ENCODE measurements at regions not wholly inside any gene's neighbourhood (a gene's known extent, or its start where the extent isn't known, plus 50 kb on each side); places are given as distances from the start of the nearest gene placed in this dataset.
A peak's percentile ranks its signal among the peaks of the same experiment; 100 is the strongest.

- H3K4me3 ChIP-seq, result no peak overlapping the region
- no peaks in the 10 kb centered on the region for H3K9me2 ChIP-seq (ENCODE audit: insufficient read depth)
- no peak overlapping the region for H3K9ac ChIP-seq
- H2AFZ ChIP-seq, result no peak overlapping the region
- H3K4me1 ChIP-seq (ENCODE audit: insufficient read depth), result peaks cover 9% of the 10 kb centered on the region; the same call in 1 of the 2 replicates
- H3K27ac ChIP-seq, result peak overlapping the region; percentile 21; the same call in 1 of the 2 replicates
- no peaks in the 10 kb centered on the region for H3K27me3 ChIP-seq (replicated peaks; ENCODE audit: insufficient read depth)
- no peak overlapping the region for H3K4me2 ChIP-seq (ENCODE audit: unreplicated experiment)
- H3K9me3 ChIP-seq (ENCODE audit: low read depth), result no peaks in the 10 kb centered on the region
- H3K79me2 ChIP-seq (ENCODE audit: insufficient read depth), result no peaks in the 10 kb centered on the region
- in situ Hi-C loops (cut with MboI), result no loop called here
- peak; percentile 22 for DNase-seq
- no peaks in the 10 kb centered on the region for H3F3A ChIP-seq (ENCODE audit: insufficient read depth)
- TF ChIP-seq EZH2phosphoT487 (IDR thresholded peaks at IDR 0.05; ENCODE audit: insufficient read depth, low read depth) (no peak), EZH2 (IDR thresholded peaks at IDR 0.05; ENCODE audit: insufficient read depth, poor library complexity, severe bottlenecking) (no peak)
- H3K36me3 ChIP-seq (ENCODE audit: low read depth), result no peaks in the 10 kb centered on the region
- H4K20me1 ChIP-seq (ENCODE audit: insufficient read depth), result no peaks in the 10 kb centered on the region
- WGBS, 2 experiments (ENCODE audit: low coverage in 1 of 2, low lambda C conversion rate in 2 of 2, missing lambda C conversion rate in 2 of 2), result 45 to 65% methylated on average over 1 of the region's 1 CpG
These were observed 99.4 kb upstream of the NDP start for GRCh38 chrX:44072631-44073030.

GRCh38 chrX:44071847-44072551, 98.8 kb upstream of the NDP start:
- in situ Hi-C loops (cut with MboI), result no loop called here
- peak; percentile 70 for DNase-seq
- TF ChIP-seq EZH2phosphoT487 (IDR thresholded peaks at IDR 0.05; ENCODE audit: insufficient read depth, low read depth) (no peak), EZH2 (IDR thresholded peaks at IDR 0.05; ENCODE audit: insufficient read depth, poor library complexity, severe bottlenecking) (no peak)
- no peaks in the 10 kb centered on the region for H3K79me2 ChIP-seq (ENCODE audit: insufficient read depth)
- 0% methylated on average over 1 to 2 of the region's 2 CpGs for WGBS, 2 experiments (ENCODE audit: low coverage in 1 of 2, low lambda C conversion rate in 2 of 2, missing lambda C conversion rate in 2 of 2)
- H3K27ac ChIP-seq, result peak overlapping the region; percentile 21; the same call in 1 of the 2 replicates
- no peak overlapping the region for H3K4me3 ChIP-seq
- peaks cover 9% of the 10 kb centered on the region; the same call in 1 of the 2 replicates for H3K4me1 ChIP-seq (ENCODE audit: insufficient read depth)
- no peaks in the 10 kb centered on the region for H3F3A ChIP-seq (ENCODE audit: insufficient read depth)
- H4K20me1 ChIP-seq (ENCODE audit: insufficient read depth), result no peaks in the 10 kb centered on the region
- H3K27me3 ChIP-seq (replicated peaks; ENCODE audit: insufficient read depth), result no peaks in the 10 kb centered on the region
- H3K4me2 ChIP-seq (ENCODE audit: unreplicated experiment), result no peak overlapping the region
- no peaks in the 10 kb centered on the region for H3K36me3 ChIP-seq (ENCODE audit: low read depth)
- H2AFZ ChIP-seq, result no peak overlapping the region
- H3K9me2 ChIP-seq (ENCODE audit: insufficient read depth), result no peaks in the 10 kb centered on the region
- H3K9me3 ChIP-seq (ENCODE audit: low read depth), result no peaks in the 10 kb centered on the region
- H3K9ac ChIP-seq, result no peak overlapping the region

- Histone ChIP-seq H3K27me3 (replicated peaks; ENCODE audit: insufficient read depth) (no peaks in the 10 kb centered on the region), H3K36me3 (ENCODE audit: low read depth) (no peaks in the 10 kb centered on the region), H3K9me2 (ENCODE audit: insufficient read depth) (no peaks in the 10 kb centered on the region), H3K27ac (no peak overlapping the region), H4K20me1 (ENCODE audit: insufficient read depth) (no peaks in the 10 kb centered on the region), H3K4me3 (no peak overlapping the region), H3K9ac (no peak overlapping the region), H2AFZ (no peak overlapping the region), H3K9me3 (ENCODE audit: low read depth) (no peaks in the 10 kb centered on the region), H3K4me1 (ENCODE audit: insufficient read depth) (peaks cover 9% of the 10 kb centered on the region; the same call in 1 of the 2 replicates), H3F3A (ENCODE audit: insufficient read depth) (no peaks in the 10 kb centered on the region), H3K4me2 (ENCODE audit: unreplicated experiment) (peak overlapping the region; percentile 12), H3K79me2 (ENCODE audit: insufficient read depth) (no peaks in the 10 kb centered on the region)
- 4 to 16% methylated on average over 3 of the region's 3 CpGs for WGBS, 2 experiments (ENCODE audit: low coverage in 1 of 2, low lambda C conversion rate in 2 of 2, missing lambda C conversion rate in 2 of 2)
- DNase-seq, result peak; percentile 1
- TF ChIP-seq EZH2 (IDR thresholded peaks at IDR 0.05; ENCODE audit: insufficient read depth, poor library complexity, severe bottlenecking) (no peak), EZH2phosphoT487 (IDR thresholded peaks at IDR 0.05; ENCODE audit: insufficient read depth, low read depth) (no peak)
- in situ Hi-C loops (cut with MboI), result no loop called here
These were observed 98.0 kb upstream of the NDP start for GRCh38 chrX:44071070-44071645.

GRCh38 chrX:44068043-44068442, 94.9 kb upstream of the NDP start:
- H2AFZ ChIP-seq, result no peak overlapping the region
- TF ChIP-seq EZH2 (IDR thresholded peaks at IDR 0.05; ENCODE audit: insufficient read depth, poor library complexity, severe bottlenecking) (no peak), EZH2phosphoT487 (IDR thresholded peaks at IDR 0.05; ENCODE audit: insufficient read depth, low read depth) (no peak)
- H3K79me2 ChIP-seq (ENCODE audit: insufficient read depth), result no peaks in the 10 kb centered on the region
- H3K9ac ChIP-seq, result no peak overlapping the region
- no peaks in the 10 kb centered on the region for H4K20me1 ChIP-seq (ENCODE audit: insufficient read depth)
- no peak for DNase-seq
- no peaks in the 10 kb centered on the region for H3K9me3 ChIP-seq (ENCODE audit: low read depth)
- H3F3A ChIP-seq (ENCODE audit: insufficient read depth), result no peaks in the 10 kb centered on the region
- H3K9me2 ChIP-seq (ENCODE audit: insufficient read depth), result no peaks in the 10 kb centered on the region
- in situ Hi-C loops (cut with MboI), result no loop called here
- H3K4me1 ChIP-seq (ENCODE audit: insufficient read depth), result peaks cover 9% of the 10 kb centered on the region; the same call in 1 of the 2 replicates
- no peaks in the 10 kb centered on the region for H3K36me3 ChIP-seq (ENCODE audit: low read depth)
- no peak overlapping the region for H3K27ac ChIP-seq
- H3K27me3 ChIP-seq (replicated peaks; ENCODE audit: insufficient read depth), result no peaks in the 10 kb centered on the region
- H3K4me2 ChIP-seq (ENCODE audit: unreplicated experiment), result no peak overlapping the region
- no peak overlapping the region for H3K4me3 ChIP-seq
- 88 to 95% methylated on average over 2 of the region's 2 CpGs for WGBS, 2 experiments (ENCODE audit: low coverage in 1 of 2, low lambda C conversion rate in 2 of 2, missing lambda C conversion rate in 2 of 2)

Measured in GM23248 (cell line).